NB4 (cell line): ENCODE measurements at regions not wholly inside any gene's neighbourhood (a gene's known extent, or its start where the extent isn't known, plus 50 kb on each side); places are given as distances from the start of the nearest gene placed in this dataset.

Experiments
- MYC ChIP-seq: IDR thresholded peaks from 2 replicates; pipeline ENCODE4 v1.6.1; 2011; ENCODE audit warnings: low read depth, low read length
- POLR2A ChIP-seq: IDR thresholded peaks from 2 replicates; pipeline ENCODE4 v1.6.1; 2011; ENCODE audit warnings: mild to moderate bottlenecking; ENCODE audit not compliant: insufficient read length; ENCODE audit errors: extremely low read depth
- TF ChIP-seq, protein P1 (sequence below): IDR thresholded peaks from one replicate; pipeline ENCODE4 v1.5.1; 2012; ENCODE audit warnings: low read depth, low read length
- TF ChIP-seq, protein P2 (sequence below): IDR thresholded peaks from 2 replicates; pipeline ENCODE4 v1.6.1; 2011; ENCODE audit warnings: low read depth, low read length

DNA sequence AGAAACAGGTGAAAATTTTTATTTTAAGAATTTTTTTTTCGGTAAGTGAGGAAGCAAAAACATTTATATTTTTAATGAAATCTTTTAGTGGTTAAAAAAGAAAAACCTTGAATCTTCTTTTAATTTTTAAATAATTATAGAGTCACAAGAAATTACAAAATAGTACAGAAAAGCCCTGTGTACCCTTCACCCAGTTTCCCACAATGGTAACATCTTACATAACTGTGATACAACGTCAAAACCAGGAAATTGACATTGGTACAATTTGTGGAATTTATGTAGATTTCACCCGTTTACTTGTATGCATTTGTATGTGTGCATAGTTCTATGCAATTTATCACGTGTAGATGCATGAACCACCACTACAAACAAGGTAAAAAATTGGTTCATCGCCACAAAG, 285.9 kb downstream of the MTX2 start:
- TF ChIP-seq POLR2A: no peak
- TF ChIP-seq, protein P1, sequence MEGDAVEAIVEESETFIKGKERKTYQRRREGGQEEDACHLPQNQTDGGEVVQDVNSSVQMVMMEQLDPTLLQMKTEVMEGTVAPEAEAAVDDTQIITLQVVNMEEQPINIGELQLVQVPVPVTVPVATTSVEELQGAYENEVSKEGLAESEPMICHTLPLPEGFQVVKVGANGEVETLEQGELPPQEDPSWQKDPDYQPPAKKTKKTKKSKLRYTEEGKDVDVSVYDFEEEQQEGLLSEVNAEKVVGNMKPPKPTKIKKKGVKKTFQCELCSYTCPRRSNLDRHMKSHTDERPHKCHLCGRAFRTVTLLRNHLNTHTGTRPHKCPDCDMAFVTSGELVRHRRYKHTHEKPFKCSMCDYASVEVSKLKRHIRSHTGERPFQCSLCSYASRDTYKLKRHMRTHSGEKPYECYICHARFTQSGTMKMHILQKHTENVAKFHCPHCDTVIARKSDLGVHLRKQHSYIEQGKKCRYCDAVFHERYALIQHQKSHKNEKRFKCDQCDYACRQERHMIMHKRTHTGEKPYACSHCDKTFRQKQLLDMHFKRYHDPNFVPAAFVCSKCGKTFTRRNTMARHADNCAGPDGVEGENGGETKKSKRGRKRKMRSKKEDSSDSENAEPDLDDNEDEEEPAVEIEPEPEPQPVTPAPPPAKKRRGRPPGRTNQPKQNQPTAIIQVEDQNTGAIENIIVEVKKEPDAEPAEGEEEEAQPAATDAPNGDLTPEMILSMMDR: no peak
- TF ChIP-seq MYC: no peak
- TF ChIP-seq, protein P2, sequence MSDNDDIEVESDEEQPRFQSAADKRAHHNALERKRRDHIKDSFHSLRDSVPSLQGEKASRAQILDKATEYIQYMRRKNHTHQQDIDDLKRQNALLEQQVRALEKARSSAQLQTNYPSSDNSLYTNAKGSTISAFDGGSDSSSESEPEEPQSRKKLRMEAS: no peak
